ENCODE measurements at regions not wholly inside any gene's neighbourhood (a gene's known extent, or its start where the extent isn't known, plus 50 kb on each side); places are given as distances from the start of the nearest gene placed in this dataset.

- no peaks in the 10 kb centered on the region for H4K20me1 ChIP-seq (ENCODE audit: insufficient read depth, low read length)
- TF ChIP-seq CTCF (conservative IDR thresholded peaks at IDR 0.05; ENCODE audit: low read length) (no peak), EZH2phosphoT487 (IDR thresholded peaks at IDR 0.05; ENCODE audit: borderline replicate concordance, low read depth, low read length) (no peak)
- 0 out of 2 replicates have a peak, but pooled peaks cover 6% of the 10 kb centered on the region for H3K9me3 ChIP-seq (ENCODE audit: low read length)
- POLR2A ChIA-PET, result interaction anchor here (0.6 kb wide), 2 partner anchors 9 to 21 kb away, joined by 3 read pairs; no protein-coding TSS in a partner anchor
- H3K9me2 ChIP-seq (ENCODE audit: insufficient read depth, low read length), result no peaks in the 10 kb centered on the region
- H3K36me3 ChIP-seq (ENCODE audit: insufficient read depth, low read length), result no peaks in the 10 kb centered on the region
- intact Hi-C loops (cut with micrococcal nuclease; ENCODE audit: unreplicated experiment), result no loop called here
- H3K79me2 ChIP-seq (ENCODE audit: insufficient read depth, low read depth, low read length), result no peaks in the 10 kb centered on the region
- no TSS peak for BruUV-seq (replicated peaks)
- no peak overlapping the region for H3K27ac ChIP-seq (ENCODE audit: low read depth, low read length, poor library complexity, severe bottlenecking)
- no peaks in the 10 kb centered on the region for H3K4me1 ChIP-seq (ENCODE audit: insufficient read depth, low read length, poor library complexity, severe bottlenecking)
- no peak overlapping the region for H3K4me2 ChIP-seq (ENCODE audit: low read length)
- DNase-seq (ENCODE audit: low spot score), result no peak
- CTCF ChIA-PET (ENCODE audit: unreplicated experiment), result no interaction called here
- H2AFZ ChIP-seq (ENCODE audit: low read length), result peak overlapping the region; percentile 28
- H3K4me3 ChIP-seq (ENCODE audit: low read depth, low read length, poor library complexity, severe bottlenecking), result no peak overlapping the region
These were observed 1634.7 kb upstream of the B3GALT2 start for GRCh38 chr1:194821091-194821490.

- H4K20me1 ChIP-seq (ENCODE audit: insufficient read depth, low read length), result no peaks in the 10 kb centered on the region
- ChIA-PET POLR2A (interaction anchor here (0.8 to 3.2 kb wide), 2 partner anchors 8 to 12 kb away, joined by 3 to 16 read pairs; no protein-coding TSS in a partner anchor), CTCF (ENCODE audit: unreplicated experiment) (no interaction called here)
- intact Hi-C loops (cut with micrococcal nuclease; ENCODE audit: unreplicated experiment), result no loop called here
- H3K27ac ChIP-seq (ENCODE audit: low read depth, low read length, poor library complexity, severe bottlenecking), result no peak overlapping the region
- DNase-seq (ENCODE audit: low spot score), result no peak
- no peaks in the 10 kb centered on the region for H3K36me3 ChIP-seq (ENCODE audit: insufficient read depth, low read length)
- H2AFZ ChIP-seq (ENCODE audit: low read length), result peak overlapping the region; percentile 80
- 0 out of 2 replicates have a peak, but pooled peaks cover 2% of the 10 kb centered on the region for H3K9me3 ChIP-seq (ENCODE audit: low read length)
- no peak for TF ChIP-seq CTCF (conservative IDR thresholded peaks at IDR 0.05; ENCODE audit: low read length)
- TF ChIP-seq EZH2phosphoT487 (IDR thresholded peaks at IDR 0.05; ENCODE audit: borderline replicate concordance, low read depth, low read length), result no peak
- no TSS peak for BruUV-seq (replicated peaks)
- H3K79me2 ChIP-seq (ENCODE audit: insufficient read depth, low read depth, low read length), result no peaks in the 10 kb centered on the region
- no peaks in the 10 kb centered on the region for H3K9me2 ChIP-seq (ENCODE audit: insufficient read depth, low read length)
- no peak overlapping the region for H3K4me2 ChIP-seq (ENCODE audit: low read length)
- no peaks in the 10 kb centered on the region for H3K4me1 ChIP-seq (ENCODE audit: insufficient read depth, low read length, poor library complexity, severe bottlenecking)
- H3K4me3 ChIP-seq (ENCODE audit: low read depth, low read length, poor library complexity, severe bottlenecking), result no peak overlapping the region
These were observed 1632.3 kb upstream of the B3GALT2 start for GRCh38 chr1:194818674-194819073.

GRCh38 chr1:194816859-194817258 is 1630.4 kb upstream of the B3GALT2 start:
- Histone ChIP-seq H2AFZ (ENCODE audit: low read length) (peak overlapping the region; percentile 29; the same call in 1 of the 2 replicates), H3K4me1 (ENCODE audit: insufficient read depth, low read length, poor library complexity, severe bottlenecking) (no peaks in the 10 kb centered on the region), H4K20me1 (ENCODE audit: insufficient read depth, low read length) (no peaks in the 10 kb centered on the region), H3K79me2 (ENCODE audit: insufficient read depth, low read depth, low read length) (no peaks in the 10 kb centered on the region), H3K36me3 (ENCODE audit: insufficient read depth, low read length) (no peaks in the 10 kb centered on the region), H3K27ac (ENCODE audit: low read depth, low read length, poor library complexity, severe bottlenecking) (no peak overlapping the region), H3K9me3 (ENCODE audit: low read length) (no peaks in the 10 kb centered on the region), H3K4me3 (ENCODE audit: low read depth, low read length, poor library complexity, severe bottlenecking) (no peak overlapping the region), H3K4me2 (ENCODE audit: low read length) (no peak overlapping the region), H3K9me2 (ENCODE audit: insufficient read depth, low read length) (no peaks in the 10 kb centered on the region)
- no peak for TF ChIP-seq EZH2phosphoT487 (IDR thresholded peaks at IDR 0.05; ENCODE audit: borderline replicate concordance, low read depth, low read length)
- no peak for TF ChIP-seq CTCF (conservative IDR thresholded peaks at IDR 0.05; ENCODE audit: low read length)
- ChIA-PET CTCF (ENCODE audit: unreplicated experiment) (no interaction called here), POLR2A (interaction anchor here (0.7 to 3.2 kb wide), 6 partner anchors 8 to 173 kb away, joined by 3 to 16 read pairs (median 4); no protein-coding TSS in a partner anchor)
- no TSS peak for BruUV-seq (replicated peaks)
- intact Hi-C loops (cut with micrococcal nuclease; ENCODE audit: unreplicated experiment), result no loop called here
- no peak for DNase-seq (ENCODE audit: low spot score)
